H1 (cell line): ENCODE measurements at regions not wholly inside any gene's neighbourhood (a gene's known extent, or its start where the extent isn't known, plus 50 kb on each side); places are given as distances from the start of the nearest gene placed in this dataset.

Experiments used
- HDAC2 ChIP-seq, 2 experiments: fragments of 300-600 bp in 1 of 2; sonication (generic) in 1 of 2; IDR thresholded peaks; 2 replicates each; pipeline ENCODE4 v1.6.1; 2011 to 2012; ENCODE audit warnings: low read depth in 2 of 2, low read length in 2 of 2, mild to moderate bottlenecking in 2 of 2, moderate library complexity in 2 of 2, borderline replicate concordance in 1 of 2, inconsistent platforms in 1 of 2
- JUN ChIP-seq: IDR thresholded peaks from 2 replicates; pipeline ENCODE4 v1.6.1; 2011; ENCODE audit warnings: low read depth, mild to moderate bottlenecking, improper control_type of control experiment, low read length
- POLR2A ChIP-seq, 2 experiments: IDR thresholded peaks; 1 replicate in 1 of 2; 2 replicates in 1 of 2; pipeline ENCODE4 v1.6.1; 2011; ENCODE audit warnings: low read depth in 2 of 2, low read length in 2 of 2, mild to moderate bottlenecking in 2 of 2; ENCODE audit errors: control extremely low read depth in 1 of 2

DNA sequence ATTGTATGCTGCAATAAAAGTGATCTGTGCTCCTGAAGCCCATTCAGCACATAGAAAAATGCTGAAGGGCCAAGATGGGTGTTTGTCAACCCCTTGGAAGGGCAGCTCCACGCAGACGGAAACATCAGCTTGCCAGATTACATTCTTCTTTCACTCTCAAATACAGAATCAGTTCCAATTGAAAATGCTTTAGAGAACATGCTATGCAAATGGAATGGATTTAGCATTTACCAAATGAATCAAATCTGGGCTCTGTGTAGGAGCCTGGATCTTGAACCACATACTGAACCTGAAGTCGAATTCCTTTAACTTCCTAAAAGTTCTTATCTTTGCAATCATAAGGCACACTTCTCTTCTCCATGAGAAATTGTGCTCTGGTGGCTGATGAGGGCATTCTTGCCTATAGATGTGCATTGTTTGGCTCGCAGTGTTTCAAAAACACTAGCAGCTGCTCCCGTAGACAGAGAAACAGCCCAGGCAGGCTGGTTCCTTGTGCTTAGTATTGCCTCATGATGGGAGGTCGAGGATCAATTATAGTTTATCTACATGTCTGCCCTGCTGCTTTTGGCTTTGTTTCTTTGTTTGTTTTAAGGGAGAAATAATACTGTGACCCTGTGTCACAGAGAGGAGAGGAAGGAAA lies 489.8 kb upstream of the FLRT2 start:
- no peak for TF ChIP-seq POLR2A (IDR thresholded peaks at IDR 0.05; ENCODE audit: control extremely low read depth in 1 of 2, low read depth in 2 of 2, low read length in 2 of 2)
- TF ChIP-seq JUN = no peak
- no peak for TF ChIP-seq HDAC2 (IDR thresholded peaks at IDR 0.05; ENCODE audit: borderline replicate concordance in 1 of 2, low read depth in 2 of 2, low read length in 2 of 2)
